NB4 (cell line): ENCODE measurements at regions not wholly inside any gene's neighbourhood (a gene's known extent, or its start where the extent isn't known, plus 50 kb on each side); places are given as distances from the start of the nearest gene placed in this dataset.

Experiments used
- MYC ChIP-seq: IDR thresholded peaks from 2 replicates; pipeline ENCODE4 v1.6.1; 2011; ENCODE audit warnings: low read depth, low read length
- POLR2A ChIP-seq: IDR thresholded peaks from 2 replicates; pipeline ENCODE4 v1.6.1; 2011; ENCODE audit warnings: mild to moderate bottlenecking; ENCODE audit not compliant: insufficient read length; ENCODE audit errors: extremely low read depth
- TF ChIP-seq, protein P1 (sequence below): IDR thresholded peaks from one replicate; pipeline ENCODE4 v1.5.1; 2012; ENCODE audit warnings: low read depth, low read length
- TF ChIP-seq, protein P2 (sequence below): IDR thresholded peaks from 2 replicates; pipeline ENCODE4 v1.6.1; 2011; ENCODE audit warnings: low read depth, low read length

DNA sequence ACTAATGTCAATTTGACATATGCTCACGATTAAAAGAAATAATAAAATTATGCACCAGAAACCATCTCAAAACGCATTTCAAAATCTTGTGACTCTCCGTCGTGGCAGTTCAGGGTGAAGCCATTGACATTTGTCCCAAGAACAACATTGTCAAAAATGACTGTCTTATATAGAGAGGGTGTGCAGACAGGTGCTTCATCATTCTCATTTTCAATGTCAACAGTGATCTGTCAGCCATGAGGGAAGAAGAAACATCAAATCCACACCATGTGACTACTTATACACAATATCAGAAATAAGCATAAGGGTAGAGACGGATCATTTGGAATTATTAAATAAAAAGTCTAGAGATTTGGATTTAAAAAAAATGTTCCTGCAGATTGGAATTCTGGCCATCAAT is 65.1 kb upstream of the C3orf49 start:
- TF ChIP-seq, protein P1, sequence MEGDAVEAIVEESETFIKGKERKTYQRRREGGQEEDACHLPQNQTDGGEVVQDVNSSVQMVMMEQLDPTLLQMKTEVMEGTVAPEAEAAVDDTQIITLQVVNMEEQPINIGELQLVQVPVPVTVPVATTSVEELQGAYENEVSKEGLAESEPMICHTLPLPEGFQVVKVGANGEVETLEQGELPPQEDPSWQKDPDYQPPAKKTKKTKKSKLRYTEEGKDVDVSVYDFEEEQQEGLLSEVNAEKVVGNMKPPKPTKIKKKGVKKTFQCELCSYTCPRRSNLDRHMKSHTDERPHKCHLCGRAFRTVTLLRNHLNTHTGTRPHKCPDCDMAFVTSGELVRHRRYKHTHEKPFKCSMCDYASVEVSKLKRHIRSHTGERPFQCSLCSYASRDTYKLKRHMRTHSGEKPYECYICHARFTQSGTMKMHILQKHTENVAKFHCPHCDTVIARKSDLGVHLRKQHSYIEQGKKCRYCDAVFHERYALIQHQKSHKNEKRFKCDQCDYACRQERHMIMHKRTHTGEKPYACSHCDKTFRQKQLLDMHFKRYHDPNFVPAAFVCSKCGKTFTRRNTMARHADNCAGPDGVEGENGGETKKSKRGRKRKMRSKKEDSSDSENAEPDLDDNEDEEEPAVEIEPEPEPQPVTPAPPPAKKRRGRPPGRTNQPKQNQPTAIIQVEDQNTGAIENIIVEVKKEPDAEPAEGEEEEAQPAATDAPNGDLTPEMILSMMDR, result no peak
- TF ChIP-seq MYC, result no peak
- no peak for TF ChIP-seq POLR2A
- TF ChIP-seq, protein P2, sequence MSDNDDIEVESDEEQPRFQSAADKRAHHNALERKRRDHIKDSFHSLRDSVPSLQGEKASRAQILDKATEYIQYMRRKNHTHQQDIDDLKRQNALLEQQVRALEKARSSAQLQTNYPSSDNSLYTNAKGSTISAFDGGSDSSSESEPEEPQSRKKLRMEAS, result no peak
